OCI-LY3 (cell line): ENCODE measurements at regions not wholly inside any gene's neighbourhood (a gene's known extent, or its start where the extent isn't known, plus 50 kb on each side); places are given as distances from the start of the nearest gene placed in this dataset.

ENCODE experiments used
- EZH2phosphoT487 ChIP-seq: fragments of 200-600 bp; shearing (Covaris generic); IDR thresholded peaks from 2 replicates; pipeline ENCODE4 v1.6.1; 2018; ENCODE audit warnings: antibody characterized with exemption, mixed run types, low read depth
- TF ChIP-seq, protein P1 (sequence below): fragments of 200-600, 300-600 bp; sonication (generic); IDR thresholded peaks from 2 replicates; pipeline ENCODE4 v1.5.1; 2014; ENCODE audit warnings: antibody characterized with exemption, low read length, low read depth

DNA sequence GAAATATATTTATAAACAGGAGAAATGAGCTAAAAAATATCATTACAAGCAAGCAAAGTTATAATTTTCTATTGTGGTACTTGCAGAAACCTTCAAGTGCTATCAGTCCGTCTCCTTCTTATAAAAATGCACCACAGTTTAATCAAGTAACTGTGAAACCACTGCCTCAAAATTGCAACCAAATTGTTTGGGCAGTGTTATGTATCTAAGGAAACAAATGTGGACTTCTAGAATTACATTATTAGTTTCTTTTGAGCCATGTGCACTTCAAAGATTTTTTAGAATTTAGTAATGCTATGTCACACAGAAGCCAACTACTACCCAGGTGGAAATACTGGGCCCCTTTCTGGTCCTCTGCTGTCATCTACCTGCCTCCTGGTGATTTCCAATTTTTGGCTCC lies 495.6 kb downstream of the NYAP2 start:
- TF ChIP-seq, protein P1, sequence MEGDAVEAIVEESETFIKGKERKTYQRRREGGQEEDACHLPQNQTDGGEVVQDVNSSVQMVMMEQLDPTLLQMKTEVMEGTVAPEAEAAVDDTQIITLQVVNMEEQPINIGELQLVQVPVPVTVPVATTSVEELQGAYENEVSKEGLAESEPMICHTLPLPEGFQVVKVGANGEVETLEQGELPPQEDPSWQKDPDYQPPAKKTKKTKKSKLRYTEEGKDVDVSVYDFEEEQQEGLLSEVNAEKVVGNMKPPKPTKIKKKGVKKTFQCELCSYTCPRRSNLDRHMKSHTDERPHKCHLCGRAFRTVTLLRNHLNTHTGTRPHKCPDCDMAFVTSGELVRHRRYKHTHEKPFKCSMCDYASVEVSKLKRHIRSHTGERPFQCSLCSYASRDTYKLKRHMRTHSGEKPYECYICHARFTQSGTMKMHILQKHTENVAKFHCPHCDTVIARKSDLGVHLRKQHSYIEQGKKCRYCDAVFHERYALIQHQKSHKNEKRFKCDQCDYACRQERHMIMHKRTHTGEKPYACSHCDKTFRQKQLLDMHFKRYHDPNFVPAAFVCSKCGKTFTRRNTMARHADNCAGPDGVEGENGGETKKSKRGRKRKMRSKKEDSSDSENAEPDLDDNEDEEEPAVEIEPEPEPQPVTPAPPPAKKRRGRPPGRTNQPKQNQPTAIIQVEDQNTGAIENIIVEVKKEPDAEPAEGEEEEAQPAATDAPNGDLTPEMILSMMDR, result no peak
- TF ChIP-seq EZH2phosphoT487, result no peak
